Ishikawa (cell line): ENCODE measurements at regions not wholly inside any gene's neighbourhood (a gene's known extent, or its start where the extent isn't known, plus 50 kb on each side); places are given as distances from the start of the nearest gene placed in this dataset.

Experiments used
- REST ChIP-seq: IDR thresholded peaks from 2 replicates; pipeline ENCODE4 v1.6.1; 2012; ENCODE audit warnings: low read depth, mild to moderate bottlenecking
- USF1 ChIP-seq: IDR thresholded peaks from 2 replicates; pipeline ENCODE4 v1.6.1; 2012

GRCh38 chr14:101037021-101037817, 133.7 kb upstream of the RTL1 start:
- TF ChIP-seq REST (no peak), USF1 (no peak)
